Effector CD4-positive, alpha-beta T cell (primary cell): ENCODE measurements at regions not wholly inside any gene's neighbourhood (a gene's known extent, or its start where the extent isn't known, plus 50 kb on each side); places are given as distances from the start of the nearest gene placed in this dataset.

ENCODE experiments used
- DNase-seq: peaks from one replicate; pipeline ENCODE4 v3.0.0-alpha.2; 2020

DNA sequence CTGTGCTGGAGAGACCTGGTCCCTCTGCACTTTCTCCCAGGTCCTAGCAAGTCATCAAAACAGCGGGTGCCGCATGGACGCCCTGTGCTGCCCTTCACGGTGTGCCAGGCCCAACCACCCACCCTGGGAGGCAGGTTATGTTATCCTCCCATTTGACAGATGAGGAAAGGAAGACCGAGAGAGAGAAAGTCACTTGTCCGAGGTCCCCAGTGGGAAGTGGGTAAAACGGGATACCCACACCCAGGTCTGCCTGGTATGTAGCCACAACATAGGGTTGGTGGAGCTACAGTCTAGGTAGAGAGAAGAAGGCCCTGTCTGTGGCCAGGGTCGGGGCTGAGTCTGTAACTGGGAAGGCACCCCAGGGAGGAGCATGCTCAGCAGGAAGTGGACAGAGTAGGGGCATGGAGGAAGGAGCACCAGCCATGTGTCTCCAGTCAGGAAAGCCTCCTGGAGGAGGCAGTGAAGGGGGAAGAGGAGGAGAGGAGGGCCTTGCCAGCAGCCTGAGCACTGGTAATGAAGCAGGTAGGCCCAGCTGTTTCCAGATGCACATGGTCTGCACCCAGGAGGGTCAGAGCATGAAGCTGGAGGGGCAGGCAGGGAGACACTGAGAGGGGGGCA, 98.4 kb downstream of the ZFP36L2 start:
- DNase-seq, result no peak

DNA sequence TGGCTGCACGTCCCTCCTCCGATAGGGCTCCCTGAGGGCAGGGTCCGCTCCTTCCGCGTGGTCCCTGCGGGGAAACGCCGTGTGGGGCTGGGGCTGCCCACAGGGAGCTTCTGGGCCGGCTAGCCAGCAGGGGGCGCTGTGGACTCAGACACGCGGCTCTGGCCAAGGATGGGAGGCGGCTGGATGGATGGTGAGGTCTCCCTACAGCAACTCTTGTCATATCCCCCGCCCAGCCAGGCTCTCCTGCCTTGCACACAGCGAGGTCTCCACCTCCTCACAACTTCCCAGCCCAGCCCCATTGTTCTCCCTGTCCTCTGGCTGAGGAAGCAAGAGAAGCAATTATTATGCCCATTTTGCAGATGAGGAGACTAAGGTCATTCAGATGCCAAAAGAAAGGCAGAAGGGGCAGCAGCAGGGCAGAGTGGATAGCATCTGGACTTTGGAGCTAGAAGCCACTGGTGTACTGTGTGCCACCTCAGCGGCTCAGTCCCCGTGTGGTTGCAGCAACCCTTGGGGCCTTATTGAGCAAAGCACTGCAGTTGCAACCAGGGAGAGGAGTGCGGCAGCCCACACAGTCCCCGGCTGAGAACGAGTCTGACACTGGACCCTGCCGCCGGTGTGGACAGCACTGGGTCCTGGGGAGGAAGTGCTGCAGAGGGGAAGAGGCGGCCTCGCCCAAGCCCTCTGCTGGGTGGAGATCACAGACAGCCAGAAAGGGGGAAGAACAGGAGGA, 99.0 kb downstream of the ZFP36L2 start:
- peak; percentile 89 for DNase-seq

DNA sequence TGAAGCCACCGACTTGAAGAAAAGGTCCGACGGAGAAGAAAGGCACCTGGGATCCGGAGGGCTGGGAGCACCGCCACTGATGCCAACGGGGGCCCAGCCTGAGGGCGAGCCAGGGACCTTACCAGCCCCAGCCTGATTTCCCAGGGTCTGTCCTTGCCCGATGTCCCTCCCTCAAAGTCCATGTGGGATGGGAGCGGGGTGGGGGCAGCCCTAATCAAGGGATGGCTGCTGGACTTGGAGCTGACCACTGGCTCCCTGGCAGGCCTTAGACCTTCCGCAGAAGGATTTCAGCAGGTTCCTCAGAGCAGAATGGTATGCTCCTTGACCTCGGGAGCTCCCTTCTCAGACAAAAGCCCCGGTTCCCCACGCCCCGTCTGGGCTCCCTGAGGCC, 99.6 kb downstream of the ZFP36L2 start:
- DNase-seq, result no peak

DNA sequence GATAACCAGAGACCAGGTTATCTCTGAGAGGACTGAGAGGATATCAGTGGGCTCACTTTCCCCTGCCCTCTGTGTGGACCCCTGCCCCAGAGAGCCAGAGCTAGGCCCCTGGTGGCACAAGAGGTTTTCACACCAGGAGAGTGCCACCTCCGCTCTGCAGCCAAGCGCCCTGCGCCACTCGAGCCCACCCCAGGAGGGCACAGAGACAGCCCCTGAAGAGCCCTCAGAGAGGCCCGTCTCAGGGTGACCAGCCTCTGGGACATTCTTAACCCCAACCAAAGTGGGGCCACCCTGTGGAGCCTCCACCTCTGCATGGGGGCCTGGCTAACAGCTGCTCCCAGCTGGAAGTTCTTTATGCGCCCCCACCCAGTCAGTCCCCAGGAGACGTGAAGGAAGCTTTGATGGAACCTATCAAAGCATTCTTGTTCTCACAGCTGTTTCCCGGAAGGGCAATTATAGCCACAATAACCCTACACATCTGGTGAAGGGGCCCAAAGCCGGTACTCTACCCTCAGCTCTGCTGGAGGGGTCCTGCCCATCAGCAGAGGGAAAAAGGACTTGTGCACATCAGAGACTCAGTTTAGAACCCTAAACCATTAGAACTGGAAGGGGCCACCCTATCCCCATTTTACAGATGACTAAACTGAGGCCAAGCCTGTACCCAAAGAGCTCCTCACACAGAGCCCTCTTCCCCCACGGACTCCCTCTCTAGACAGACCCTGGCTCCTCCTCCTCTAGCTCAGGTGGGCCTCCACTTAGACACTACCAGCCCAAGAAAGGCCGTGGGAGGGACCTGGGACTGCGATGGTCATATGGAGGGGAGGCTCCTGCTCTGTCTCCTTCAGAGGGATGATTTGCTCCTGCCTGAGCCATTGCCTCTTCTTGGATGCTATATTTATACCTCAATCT, 101.1 kb downstream of the ZFP36L2 start:
- DNase-seq, result no peak

DNA sequence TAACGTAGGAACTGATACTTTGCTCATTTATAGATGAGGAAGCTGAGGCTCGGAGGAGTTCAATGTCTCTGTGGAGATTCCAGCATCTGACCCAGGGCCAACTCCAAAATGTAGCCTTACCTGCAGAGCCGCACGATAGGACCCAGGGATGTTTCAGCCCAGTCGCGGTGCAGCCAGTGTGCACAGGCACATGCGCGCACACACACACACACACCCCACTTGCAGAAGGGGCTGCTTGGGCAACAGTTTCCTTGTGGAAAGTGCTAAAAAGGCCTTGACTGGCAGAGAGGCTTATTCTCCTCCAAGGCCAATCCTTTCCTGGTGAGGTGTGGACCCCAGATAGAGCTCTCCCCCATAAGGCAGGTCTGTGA, 101.7 kb downstream of the ZFP36L2 start:
- DNase-seq, result no peak

DNA sequence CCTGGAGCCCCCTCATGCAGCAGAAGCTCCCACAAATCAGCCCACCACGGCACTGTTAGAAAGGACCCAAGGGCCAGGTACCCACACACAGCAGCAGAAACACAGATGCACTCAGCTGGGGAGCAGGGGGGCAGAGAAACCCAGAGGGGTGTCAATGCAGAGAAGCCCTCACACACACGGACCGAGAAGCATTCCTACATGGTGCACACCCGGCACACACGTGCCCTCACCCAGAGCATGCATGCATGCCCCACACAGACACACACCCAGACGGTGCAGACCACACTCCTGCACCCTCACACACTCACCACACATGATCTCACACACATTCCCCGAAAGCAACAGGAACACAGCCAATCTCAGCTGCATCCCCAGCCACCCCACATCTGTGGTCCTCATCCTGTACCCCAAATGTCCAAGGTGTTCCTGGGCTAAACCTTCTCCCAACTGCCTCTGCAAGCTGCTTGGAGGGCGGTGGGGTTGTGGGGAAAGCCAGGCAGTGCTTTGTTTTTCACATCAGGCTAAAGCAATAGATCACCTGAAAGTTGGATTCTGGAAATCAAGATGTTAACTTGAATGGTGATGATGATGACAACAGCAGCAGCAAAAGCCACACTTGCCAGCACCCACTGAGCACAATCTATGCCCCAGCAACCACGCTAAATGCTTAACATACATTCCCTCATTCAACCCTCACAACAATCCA, 102.3 kb downstream of the ZFP36L2 start:
- DNase-seq, result no peak

DNA sequence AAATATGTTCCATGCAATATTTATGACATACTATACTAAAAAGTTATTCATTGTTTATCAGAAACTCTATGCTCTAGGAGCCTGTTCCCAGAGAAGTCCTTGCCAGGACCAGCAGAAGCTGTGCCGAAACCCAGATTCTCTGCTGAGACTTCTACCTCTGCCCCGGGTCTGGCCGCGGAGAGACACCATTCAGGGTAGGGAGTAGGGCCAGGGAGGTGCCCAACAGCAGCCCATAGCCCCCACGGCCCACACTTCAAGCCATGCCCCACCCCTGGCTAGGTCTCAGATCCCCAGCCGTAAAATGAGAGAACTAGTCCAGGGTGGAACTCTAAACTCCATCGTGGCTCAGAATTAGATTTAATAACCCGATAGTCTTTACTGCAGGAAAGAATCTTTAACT, 102.9 kb downstream of the ZFP36L2 start:
- no peak for DNase-seq

DNA sequence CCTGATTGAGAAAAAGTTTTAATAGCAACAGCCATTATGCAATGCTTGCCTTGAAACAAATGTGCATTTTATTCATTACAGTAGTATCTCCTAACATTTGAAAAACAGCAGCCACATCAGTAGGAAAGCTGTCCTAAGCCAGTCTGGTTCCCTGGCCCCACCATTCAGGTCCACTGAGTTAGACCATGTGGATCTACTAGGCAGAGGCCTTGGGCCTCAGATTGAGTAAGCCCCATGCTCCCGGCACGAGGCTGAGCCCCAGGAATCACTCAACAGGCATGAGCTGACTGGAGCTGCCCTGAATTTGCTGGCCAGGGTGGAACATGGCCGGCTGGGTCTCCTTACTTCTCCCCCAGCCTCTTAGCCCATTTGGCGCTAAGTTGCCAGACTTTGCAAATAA, 103.4 kb downstream of the ZFP36L2 start:
- no peak for DNase-seq

DNA sequence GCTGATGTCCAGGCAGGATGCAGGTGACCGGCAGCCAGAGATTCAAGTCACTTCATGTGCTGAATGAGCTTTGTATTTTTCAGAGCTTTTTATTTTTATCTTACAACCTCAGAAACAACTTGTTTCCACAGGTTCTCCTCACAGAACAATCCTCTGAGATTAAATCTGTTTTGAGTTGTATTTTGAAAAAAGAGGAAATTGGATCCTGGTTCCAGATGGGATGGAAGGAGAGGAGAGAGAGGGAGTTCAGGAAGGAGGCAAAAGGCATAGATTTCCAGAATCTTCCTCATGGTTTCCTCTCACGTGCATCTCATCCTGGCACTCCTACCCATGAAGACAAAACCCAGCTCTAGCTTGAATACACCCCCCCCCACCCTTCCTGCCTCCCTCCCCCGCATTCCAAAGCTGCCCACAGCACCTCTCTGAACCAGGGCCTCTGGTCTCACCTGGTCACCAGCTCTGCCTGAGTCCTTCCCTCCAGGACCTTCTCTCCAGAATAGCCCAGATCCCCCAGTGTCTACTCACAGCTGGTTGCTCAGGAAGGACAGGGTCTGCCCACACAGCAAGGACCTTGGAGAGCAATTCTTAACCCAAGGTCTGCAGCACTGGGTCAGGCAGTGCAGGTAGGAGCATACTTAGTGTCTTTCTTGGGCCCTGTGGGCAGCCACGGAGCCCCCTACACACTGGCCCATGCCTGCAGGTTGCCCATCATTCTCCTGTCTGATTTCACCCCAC, 104.7 kb downstream of the ZFP36L2 start:
- DNase-seq, result no peak

DNA sequence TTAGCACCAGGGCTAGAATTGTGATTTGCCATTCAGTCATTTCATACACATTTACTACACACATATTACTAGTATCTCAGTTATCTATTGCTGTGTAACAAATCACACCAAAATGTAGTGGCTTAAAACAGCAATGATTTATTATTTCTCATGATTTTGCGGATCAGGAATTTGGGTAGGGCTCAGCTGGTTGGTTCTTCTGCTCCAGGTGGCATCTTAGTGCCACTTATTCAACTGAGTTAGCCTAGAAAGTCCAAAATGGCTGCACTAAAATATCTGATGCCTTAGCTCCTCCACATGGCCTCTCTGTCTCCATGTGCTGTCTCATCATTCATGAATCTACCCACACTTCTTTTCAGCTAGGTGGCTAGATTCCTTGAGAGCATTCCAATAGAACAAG, 107.1 kb downstream of the ZFP36L2 start:
- no peak for DNase-seq

DNA sequence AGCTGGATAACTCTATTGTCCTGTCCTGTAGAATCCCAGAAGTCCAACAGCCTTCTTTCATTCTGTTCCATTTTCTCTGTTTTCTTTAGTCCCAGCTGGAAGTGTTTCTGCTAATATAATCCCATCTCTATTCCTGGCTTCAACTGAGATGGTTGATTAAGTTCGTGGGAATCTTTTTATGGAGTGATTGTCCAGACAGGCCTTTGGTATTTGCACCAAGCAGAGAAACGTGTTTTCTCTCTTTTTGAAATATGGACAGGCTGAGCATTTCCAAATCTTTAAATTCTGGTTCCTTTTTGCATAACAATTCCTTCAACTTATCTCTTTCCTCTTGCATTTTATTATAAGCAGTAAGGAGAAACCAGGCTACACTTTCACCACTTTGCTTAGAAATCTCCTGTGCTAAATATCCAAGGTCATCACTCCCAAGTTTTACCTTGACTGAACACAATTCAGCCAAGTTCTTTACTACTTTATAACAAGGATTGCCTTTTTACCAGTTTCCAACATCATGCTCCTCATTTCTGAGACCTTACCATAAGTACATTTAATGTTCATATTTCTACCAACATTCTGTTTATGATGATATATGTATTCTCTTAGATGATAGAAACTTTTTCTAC, 108.8 kb downstream of the ZFP36L2 start:
- no peak for DNase-seq

DNA sequence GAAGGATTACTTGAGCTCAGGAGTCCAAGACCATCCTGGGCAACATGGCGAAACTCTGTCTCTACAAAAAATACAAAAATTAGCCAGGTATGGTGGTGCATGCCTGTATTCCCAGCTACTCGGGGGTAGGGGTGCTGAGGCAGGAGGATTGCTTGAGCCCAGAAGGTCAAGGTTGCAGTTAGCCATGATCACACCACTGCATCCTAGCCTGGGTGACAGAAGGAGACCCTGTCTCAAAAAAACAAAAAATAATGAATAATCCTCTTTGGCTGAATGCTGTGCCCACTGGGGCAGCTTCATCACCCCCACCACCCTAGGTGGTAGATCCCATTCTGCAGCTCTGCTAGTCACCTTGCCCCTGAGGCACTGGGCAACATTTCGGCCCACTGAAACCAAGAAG, 109.4 kb downstream of the ZFP36L2 start:
- DNase-seq, result no peak

DNA sequence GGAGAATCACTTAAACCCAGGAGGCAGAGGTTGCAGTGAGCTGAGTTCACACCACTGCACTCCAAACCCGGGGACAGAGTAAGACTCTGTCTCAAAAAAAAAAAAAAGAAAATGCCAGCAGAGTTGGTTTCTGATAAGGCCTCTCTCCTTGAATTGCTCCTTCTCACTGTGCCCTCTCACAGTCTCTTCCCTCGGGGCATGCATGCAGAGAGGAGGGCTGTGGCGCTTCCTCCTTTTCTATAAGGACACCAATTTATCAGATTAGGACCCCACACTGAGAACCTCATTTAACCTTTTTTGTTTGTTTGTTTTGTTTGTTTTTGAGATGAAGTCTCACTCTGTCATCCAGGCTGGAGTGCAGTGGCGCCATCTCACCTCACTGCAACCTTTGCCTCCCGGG, 110.5 kb downstream of the ZFP36L2 start:
- no peak for DNase-seq

DNA sequence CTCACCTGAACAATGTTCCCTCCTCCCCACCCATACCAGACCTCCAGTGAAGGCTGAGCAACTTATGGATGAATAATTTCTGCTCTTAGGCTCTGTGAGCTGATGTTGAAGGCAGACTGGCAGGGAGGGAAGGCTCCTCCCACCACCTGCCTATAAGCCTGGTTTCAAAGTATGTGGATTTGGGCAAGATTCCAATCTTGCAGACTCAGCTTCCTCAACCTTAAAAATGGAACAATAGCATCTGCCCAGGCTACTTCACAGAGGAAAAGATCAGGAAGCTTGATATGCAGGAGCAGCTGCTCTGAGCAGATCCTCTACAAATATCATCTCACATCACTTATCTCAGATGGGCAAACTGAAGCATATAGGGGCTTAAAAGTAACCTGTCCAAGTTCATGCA, 112.2 kb downstream of the ZFP36L2 start:
- no peak for DNase-seq

DNA sequence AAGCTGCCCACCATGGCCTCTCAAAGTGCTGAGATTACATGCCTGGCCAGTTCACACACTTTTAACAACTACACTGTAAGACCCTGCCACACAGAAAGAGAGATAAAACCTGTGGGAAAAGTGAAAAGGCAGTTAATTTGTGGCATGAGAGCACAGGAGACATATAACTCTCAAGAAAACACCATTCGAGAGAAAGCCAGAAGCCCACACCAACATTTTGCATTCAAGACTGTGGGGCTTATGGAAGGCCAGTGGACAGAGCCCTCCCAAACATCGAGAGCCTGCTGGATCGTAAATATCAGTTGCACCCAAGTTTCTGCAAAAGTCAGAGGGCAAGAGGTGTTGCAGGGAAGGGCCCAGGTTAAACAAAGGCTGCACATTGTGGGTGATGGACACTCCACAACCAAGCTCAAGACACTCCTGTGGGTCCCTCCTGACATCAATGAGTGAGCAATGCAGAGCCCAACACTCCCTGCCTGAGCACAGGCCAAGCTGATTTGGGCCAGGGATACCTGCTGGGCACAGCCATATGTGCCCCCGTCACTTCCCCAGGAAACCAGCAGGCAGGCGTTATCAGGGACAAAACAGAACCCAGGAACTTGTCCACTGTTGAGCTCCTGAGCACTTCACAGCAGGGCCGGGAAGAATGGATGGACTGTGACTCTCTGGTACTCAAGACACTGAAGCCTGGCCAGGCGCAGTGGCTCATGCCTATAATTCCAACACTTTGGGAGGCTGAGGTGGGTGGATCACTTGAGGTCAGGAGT, 114.4 kb downstream of the ZFP36L2 start:
- DNase-seq, result no peak

DNA sequence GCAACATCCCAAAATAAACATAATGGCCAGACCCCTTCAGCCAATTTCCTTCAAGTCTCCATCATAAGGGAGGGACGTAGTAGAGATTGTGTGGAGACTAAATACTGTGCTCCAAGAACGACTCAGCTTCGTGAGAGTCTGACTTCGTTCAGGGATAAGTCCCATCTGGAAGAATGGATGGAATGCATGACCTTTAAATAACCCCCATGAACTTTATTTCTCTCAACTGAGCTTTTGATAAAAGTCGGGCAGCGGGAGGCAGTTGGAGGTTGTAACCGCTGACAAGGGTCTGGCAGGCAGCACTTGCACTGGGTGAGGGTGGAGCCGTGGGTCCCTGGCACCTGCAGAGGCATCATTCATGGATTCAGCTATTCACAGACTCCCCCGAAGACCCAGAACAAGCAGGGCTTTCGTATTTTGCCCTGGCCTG, 115.9 kb downstream of the ZFP36L2 start:
- DNase-seq, result no peak

DNA sequence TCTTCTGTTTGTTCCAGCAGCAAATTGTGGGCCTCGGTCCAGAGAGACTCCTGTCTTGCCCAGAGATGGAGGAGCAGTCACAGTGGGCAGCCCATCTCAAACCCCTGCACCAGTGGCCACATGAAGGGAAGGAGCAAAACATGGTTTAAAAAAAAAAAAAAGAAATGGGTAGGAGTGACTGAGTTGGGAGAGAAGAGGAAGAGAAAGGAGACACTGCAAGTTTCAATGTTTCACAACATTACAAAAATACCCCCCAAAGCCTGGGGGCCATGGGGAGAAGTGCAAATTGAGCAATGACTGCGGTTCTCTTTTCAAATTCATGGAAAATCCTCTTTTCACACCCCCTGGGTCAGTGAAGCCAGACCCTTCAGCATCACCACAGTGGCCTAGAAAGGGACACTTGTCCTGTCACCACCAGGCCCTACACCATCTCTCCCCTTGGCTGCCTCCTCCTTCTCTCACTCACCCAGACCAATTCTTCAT, 117.1 kb downstream of the ZFP36L2 start:
- DNase-seq, result no peak

DNA sequence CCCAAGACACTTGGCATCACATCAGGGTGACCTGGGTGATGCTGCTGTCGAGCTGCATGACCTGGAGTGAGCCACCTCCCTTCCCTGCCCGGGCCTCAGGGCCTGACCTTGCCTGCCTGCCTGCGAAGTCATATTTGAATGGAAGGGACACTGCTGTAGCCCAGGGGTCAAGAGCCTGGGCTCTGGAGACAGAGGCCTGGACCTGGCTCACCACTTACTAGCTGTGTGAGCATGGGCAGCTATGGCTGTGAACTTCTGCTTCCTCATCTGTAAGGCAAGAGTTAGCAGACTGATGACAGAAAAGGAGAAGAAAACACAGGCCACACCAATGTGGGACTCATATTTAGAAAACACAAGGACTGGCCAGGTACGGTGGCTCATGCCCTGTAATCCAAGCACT, 118.7 kb downstream of the ZFP36L2 start:
- no peak for DNase-seq

DNA sequence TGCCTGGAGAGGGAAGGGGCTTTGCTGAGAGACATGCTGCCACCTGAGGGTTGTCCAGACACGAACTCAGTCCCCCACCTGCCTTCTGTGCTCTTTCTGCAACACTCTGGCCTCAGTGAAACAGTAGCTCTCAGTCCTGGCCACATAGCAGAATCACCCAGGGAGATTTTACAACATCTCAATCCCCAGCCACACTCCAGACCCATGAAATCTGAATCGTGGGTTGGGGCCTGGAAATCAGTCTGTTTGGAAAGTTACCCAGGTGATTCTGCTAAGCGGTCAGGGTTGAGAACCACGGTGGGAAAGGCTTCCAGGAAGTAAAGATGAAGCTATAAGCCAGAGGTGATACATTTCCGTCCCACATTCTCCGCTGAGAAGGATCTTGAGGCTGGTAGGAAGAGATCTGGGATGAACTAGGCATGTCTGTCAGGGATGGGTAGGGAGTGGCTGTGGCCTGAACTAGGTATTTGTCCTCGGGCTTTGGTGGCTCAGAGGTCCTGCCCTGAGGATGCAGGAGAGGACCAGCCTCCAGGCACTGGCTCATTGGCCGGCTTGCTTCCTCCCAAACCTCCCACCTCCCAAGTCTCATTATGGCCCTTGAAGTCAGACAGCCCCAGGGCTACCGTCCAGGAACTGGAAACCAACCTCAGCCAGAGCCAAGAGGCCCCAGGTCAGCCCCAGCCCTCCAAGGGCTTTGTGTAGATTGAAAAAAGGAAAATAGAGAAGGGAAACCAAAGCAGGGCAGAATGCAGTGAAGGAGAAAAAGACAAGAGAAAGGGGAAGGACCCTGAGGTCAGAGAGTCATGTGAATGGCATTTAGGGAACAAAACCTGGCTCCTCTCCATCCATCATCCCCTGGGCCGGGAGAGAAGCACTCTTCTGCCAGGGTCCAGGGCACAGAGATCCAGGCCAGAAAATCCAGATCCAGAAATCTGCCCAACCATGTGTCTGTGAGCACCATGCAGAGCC, 119.6 kb downstream of the ZFP36L2 start:
- DNase-seq, result no peak
